Activated CD4-positive, alpha-beta T cell treated with anti-CD3 and anti-CD28 coated beads, Interleukin-2, Interleukin-4, amounts not matched to agents 100 ng/mL and 50 ng/mL, durations not matched to agents 16 hours and 8 hours (primary cell): ENCODE measurements at regions not wholly inside any gene's neighbourhood (a gene's known extent, or its start where the extent isn't known, plus 50 kb on each side); places are given as distances from the start of the nearest gene placed in this dataset.

Experiments used
- DNase-seq: peaks from one replicate; pipeline ENCODE4 v3.0.0-alpha.2; 2020; ENCODE audit warnings: low spot score

GRCh38 chr21:20646431-20647165 lies 351.6 kb upstream of the NCAM2 start:
- DNase-seq = no peak

- DNase-seq = no peak
Observed at GRCh38 chr21:20647607-20648006, 350.6 kb upstream of the NCAM2 start.

GRCh38 chr21:20649231-20649630 lies 349.0 kb upstream of the NCAM2 start:
- no peak for DNase-seq

- no peak for DNase-seq
Observed at GRCh38 chr21:20652846-20653245, 345.4 kb upstream of the NCAM2 start.

- DNase-seq = no peak
Observed at GRCh38 chr21:20661246-20661645, 337.0 kb upstream of the NCAM2 start.

- DNase-seq = no peak
Observed at GRCh38 chr21:20661745-20662422, 336.3 kb upstream of the NCAM2 start.

- DNase-seq = no peak
Observed at GRCh38 chr21:20662514-20662913, 335.7 kb upstream of the NCAM2 start.

GRCh38 chr21:20667931-20668330 lies 330.3 kb upstream of the NCAM2 start:
- no peak for DNase-seq

- no peak for DNase-seq
Observed at GRCh38 chr21:20685475-20685874, 312.7 kb upstream of the NCAM2 start.

- DNase-seq = no peak
Observed at GRCh38 chr21:20698585-20698984, 299.6 kb upstream of the NCAM2 start.

GRCh38 chr21:20701235-20701634 lies 297.0 kb upstream of the NCAM2 start:
- no peak for DNase-seq

- DNase-seq = no peak
Observed at GRCh38 chr21:20703112-20703767, 295.0 kb upstream of the NCAM2 start.

GRCh38 chr21:20720623-20721022 lies 277.6 kb upstream of the NCAM2 start:
- DNase-seq = no peak

GRCh38 chr21:20721151-20721550 lies 277.1 kb upstream of the NCAM2 start:
- DNase-seq = no peak

- no peak for DNase-seq
Observed at GRCh38 chr21:20728691-20729090, 269.5 kb upstream of the NCAM2 start.

- no peak for DNase-seq
Observed at GRCh38 chr21:20729376-20729775, 268.8 kb upstream of the NCAM2 start.

- no peak for DNase-seq
Observed at GRCh38 chr21:20730441-20730840, 267.8 kb upstream of the NCAM2 start.

GRCh38 chr21:20735257-20735656 lies 263.0 kb upstream of the NCAM2 start:
- no peak for DNase-seq

- DNase-seq = no peak
Observed at GRCh38 chr21:20737227-20737913, 260.8 kb upstream of the NCAM2 start.

- no peak for DNase-seq
Observed at GRCh38 chr21:20739421-20739820, 258.8 kb upstream of the NCAM2 start.

GRCh38 chr21:20741445-20741844 lies 256.8 kb upstream of the NCAM2 start:
- no peak for DNase-seq

GRCh38 chr21:20760221-20760620 lies 238.0 kb upstream of the NCAM2 start:
- DNase-seq = no peak

GRCh38 chr21:20774737-20775136 lies 223.5 kb upstream of the NCAM2 start:
- DNase-seq = no peak
